ENCODE measurements at regions not wholly inside any gene's neighbourhood (a gene's known extent, or its start where the extent isn't known, plus 50 kb on each side); places are given as distances from the start of the nearest gene placed in this dataset.

DNA sequence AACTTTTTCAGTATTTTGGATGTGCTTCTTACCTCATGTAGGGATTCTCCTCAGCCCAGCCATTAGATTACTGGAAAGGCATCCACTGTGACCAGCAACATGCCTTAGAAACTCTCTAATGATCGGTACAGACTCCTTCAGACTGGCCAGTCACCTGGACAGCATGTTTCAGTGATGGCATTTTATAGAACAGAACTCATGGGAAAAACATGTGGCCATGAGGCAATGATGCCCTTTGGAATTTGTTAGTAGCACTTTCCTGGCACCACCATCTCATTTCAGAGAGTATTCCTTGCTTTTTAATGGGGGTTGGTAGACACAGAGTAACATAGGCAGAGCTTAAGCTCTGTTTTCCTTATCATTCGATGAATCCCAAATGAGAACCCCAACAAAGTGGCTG lies 72.1 kb upstream of the FAM98A start:
- H3K4me3 ChIP-seq (ENCODE audit: low read length), result no peak overlapping the region
- no peak for TF ChIP-seq ZNF274 (IDR thresholded peaks at IDR 0.05; ENCODE audit: low read depth, low read length)

DNA sequence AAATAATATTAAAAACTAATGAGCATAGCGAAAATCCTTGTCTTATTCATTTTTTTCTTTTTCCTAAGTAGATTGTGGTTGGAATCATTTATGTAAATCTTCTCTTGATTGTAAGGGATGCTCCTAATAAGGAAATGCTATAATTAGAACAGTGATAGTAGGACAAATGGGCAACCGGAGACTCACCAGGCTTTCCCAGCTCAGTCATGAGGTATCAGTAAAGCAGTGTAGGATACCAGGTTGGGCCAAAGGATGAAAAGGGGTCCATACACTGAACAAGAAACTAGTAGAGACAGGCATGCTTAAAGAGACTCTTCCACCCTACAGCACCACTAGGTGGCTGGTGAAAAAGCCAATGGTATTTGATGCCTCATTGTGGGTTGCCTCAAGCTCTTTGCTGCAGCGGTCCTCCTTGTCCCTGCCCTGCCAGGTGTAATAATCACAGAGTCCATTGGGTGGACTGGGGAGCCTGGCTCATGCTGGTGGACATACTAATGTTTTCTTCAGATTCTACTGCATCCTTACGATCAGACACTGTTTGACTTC lies 71.4 kb upstream of the FAM98A start:
- no peak overlapping the region for H3K4me3 ChIP-seq (ENCODE audit: low read length)
- no peak for TF ChIP-seq ZNF274 (IDR thresholded peaks at IDR 0.05; ENCODE audit: low read depth, low read length)

DNA sequence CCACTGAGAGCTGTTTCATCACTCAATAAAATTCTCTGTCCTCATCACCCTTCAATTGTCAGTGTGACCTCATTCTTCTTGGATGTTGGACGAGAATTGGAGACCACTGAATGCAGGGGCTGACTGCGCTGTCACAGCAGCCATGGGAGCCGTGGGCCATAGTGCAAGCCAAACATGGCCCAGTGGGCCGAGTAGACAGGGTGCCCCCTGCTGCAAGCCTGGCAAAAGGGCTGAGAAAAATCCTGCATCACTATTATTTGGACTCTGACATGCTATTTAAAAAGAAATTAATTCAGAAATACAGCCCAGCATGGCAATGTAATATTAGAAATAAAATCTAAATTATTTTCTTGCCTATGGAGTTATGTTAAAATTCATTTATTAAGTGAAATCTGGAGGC lies 67.8 kb upstream of the FAM98A start:
- no peak for TF ChIP-seq ZNF274 (IDR thresholded peaks at IDR 0.05; ENCODE audit: low read depth, low read length)
- H3K4me3 ChIP-seq (ENCODE audit: low read length), result no peak overlapping the region

DNA sequence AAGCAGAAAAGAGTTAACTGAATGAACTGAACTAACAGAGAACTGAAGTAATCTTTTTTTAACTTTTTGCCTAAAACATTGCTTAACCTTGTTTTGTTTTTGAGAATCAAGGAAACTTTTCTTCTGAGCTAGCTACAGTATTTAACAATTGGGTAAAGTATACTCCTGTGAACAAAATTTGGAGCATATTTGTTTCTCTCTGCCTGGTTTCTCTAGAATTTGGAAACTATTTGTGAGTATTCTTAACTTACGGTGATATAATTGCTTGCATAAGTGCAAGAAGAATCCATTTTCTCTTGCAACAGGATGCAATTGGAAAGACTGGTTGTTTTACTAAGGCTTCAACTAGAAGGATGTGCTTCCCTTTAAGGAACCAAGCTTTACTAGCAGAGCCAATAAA lies 65.9 kb upstream of the FAM98A start:
- H3K4me3 ChIP-seq (ENCODE audit: low read length), result no peak overlapping the region
- TF ChIP-seq ZNF274 (IDR thresholded peaks at IDR 0.05; ENCODE audit: low read depth, low read length), result no peak

DNA sequence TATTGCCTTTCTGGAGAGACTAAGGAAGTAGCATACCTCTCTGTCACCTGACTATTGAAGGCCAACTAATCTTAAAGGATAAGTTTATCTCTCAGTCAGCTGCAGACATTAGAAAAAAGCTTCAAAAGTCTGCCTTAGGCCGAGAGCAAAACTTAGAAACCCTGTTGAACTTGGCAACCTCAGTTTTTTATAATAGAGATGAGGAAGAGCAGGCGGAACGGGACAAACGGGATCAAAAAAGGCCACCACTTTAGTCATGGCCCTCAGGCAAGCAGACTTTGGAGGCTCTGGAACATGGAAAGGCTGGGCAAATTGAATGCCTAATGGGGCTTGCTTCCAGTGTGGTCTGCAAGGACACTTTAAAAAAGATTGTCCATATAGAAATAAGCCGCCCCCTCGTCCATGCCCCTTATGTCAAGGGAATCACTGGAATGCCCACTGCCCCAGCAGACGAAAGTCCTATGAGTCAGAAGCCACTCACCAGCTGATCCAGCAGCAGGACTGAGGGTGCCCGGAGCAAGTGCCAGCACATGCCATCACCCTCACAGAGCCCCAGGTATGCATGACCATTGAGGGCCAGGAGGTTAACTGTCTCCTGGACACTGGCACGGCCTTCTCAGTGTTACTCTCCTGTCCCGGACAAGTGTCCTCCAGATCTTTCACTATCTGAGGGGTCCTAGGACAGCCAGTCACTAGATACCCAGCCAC lies 61.5 kb upstream of the FAM98A start:
- no peak for TF ChIP-seq ZNF274 (IDR thresholded peaks at IDR 0.05; ENCODE audit: low read depth, low read length)
- H3K4me3 ChIP-seq (ENCODE audit: low read length), result no peak overlapping the region

DNA sequence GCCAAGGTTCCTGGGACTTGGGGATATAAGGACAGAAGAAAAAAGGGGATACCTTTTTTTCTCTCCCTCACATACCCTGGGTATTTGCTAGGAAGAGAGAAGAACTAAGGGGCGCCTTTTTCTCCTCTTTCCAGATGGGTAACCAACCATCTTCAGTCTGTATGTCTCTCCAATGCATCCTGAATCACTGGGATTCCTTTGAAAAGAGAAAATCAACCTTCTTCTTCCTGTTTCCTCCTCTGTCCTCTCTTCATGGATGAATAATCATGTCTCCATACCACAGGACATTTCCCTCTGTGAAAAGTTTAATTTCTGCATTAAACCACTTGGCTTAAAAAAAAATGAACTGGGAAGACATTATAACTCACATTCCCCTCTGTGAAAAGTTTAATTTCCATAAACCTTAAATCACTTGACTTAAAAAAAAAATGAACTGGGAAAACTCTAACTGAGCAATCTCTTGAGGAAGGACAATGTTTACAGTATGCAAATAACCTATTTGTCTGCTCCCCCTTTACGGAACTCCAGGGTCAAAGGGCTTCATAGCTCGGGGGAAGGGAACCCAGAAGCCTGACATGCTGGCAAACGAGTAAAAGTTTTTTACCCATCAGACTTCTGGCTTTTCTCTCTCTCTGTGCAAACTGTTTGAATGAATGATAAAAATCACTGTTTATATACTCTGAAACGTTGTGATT lies 56.7 kb upstream of the FAM98A start:
- TF ChIP-seq ZNF274 (IDR thresholded peaks at IDR 0.05; ENCODE audit: low read depth, low read length), result no peak
- H3K4me3 ChIP-seq (ENCODE audit: low read length), result no peak overlapping the region

DNA sequence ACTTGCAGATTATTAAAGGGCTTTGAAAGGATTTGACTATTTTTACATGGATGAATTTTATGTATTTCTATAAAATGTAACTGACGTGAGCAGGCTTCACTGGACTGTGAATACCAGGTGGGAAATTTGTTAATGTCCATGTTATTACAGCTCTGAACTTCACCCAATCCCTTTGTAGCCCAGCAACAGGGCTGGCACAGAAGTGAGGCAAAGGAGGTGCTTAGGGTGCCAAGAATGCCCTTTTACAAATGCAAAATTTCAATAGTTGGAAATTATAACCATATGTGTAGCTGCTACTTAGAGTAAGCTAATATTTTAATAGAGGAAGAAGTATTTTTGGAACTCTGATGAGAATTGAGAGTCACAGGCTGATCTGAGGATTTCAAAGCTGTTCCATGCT lies 53.7 kb upstream of the FAM98A start:
- no peak for TF ChIP-seq ZNF274 (IDR thresholded peaks at IDR 0.05; ENCODE audit: low read depth, low read length)
- H3K4me3 ChIP-seq (ENCODE audit: low read length), result no peak overlapping the region

DNA sequence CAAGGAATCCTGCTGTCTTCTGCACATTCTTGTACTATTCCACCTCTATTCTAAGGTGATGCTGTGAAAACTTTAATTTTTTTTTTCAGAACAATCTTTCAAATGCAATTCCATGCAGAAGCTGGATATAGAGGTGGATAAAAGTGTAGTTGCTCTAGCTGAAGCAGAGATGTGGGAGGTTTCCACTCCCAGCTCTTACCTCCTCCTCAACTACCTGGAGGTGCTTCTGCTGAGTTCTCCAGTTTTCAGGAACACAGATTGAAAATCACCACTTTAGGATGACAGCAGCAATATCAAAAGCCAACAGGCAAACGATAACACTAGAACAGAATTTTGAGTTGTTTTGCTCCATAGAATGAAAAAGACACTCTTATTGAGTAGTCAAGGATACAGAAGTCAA lies 51.1 kb upstream of the FAM98A start:
- H3K4me3 ChIP-seq (ENCODE audit: low read length), result no peak overlapping the region
- no peak for TF ChIP-seq ZNF274 (IDR thresholded peaks at IDR 0.05; ENCODE audit: low read depth, low read length)

Measured in GM08714 (cell line).